HG03175 (cell line): ENCODE measurements at regions not wholly inside any gene's neighbourhood (a gene's known extent, or its start where the extent isn't known, plus 50 kb on each side); places are given as distances from the start of the nearest gene placed in this dataset.
"Not testable (repeated sequence)": the region's sequence is repeated elsewhere in the genome, so short reads cannot be mapped to it uniquely, and the experiment has no call there.

Experiments used
- ATAC-seq: cut with Tn5 transposase; IDR thresholded peaks from one replicate; pipeline ENCODE4 v1.9.1; 2021; ENCODE audit warnings: mild to moderate bottlenecking, moderate library complexity; ENCODE audit not compliant: unreplicated experiment

GRCh38 chr1:104291156-104291555 is 541.5 kb downstream of the AMY1C start:
- ATAC-seq: no peak

GRCh38 chr1:104294259-104294658 is 544.6 kb downstream of the AMY1C start:
- ATAC-seq: no peak

GRCh38 chr1:104295511-104295910 is 545.8 kb downstream of the AMY1C start:
- ATAC-seq: no peak

GRCh38 chr1:104309673-104310072 is 560.0 kb downstream of the AMY1C start:
- ATAC-seq: no peak

GRCh38 chr1:104315823-104316222 is 566.1 kb downstream of the AMY1C start:
- no peak for ATAC-seq

- no peak for ATAC-seq
Measured at GRCh38 chr1:104322131-104322530, 572.4 kb downstream of the AMY1C start.

GRCh38 chr1:104329278-104329677 is 579.6 kb downstream of the AMY1C start:
- no peak for ATAC-seq

GRCh38 chr1:104331763-104332162 is 582.1 kb downstream of the AMY1C start:
- no peak for ATAC-seq

GRCh38 chr1:104337927-104338326 is 588.2 kb downstream of the AMY1C start:
- ATAC-seq: not testable (repeated sequence)

- no peak for ATAC-seq
Measured at GRCh38 chr1:104341944-104342343, 592.2 kb downstream of the AMY1C start.

GRCh38 chr1:104348277-104348676 is 598.6 kb downstream of the AMY1C start:
- no peak for ATAC-seq

- no peak for ATAC-seq
Measured at GRCh38 chr1:104353580-104353979, 603.9 kb downstream of the AMY1C start.

- ATAC-seq: no peak
Measured at GRCh38 chr1:104358086-104358485, 608.4 kb downstream of the AMY1C start.

- no peak for ATAC-seq
Measured at GRCh38 chr1:104358621-104359020, 608.9 kb downstream of the AMY1C start.

- no peak for ATAC-seq
Measured at GRCh38 chr1:104378414-104378813, 628.7 kb downstream of the AMY1C start.

- no peak for ATAC-seq
Measured at GRCh38 chr1:104380003-104380402, 630.3 kb downstream of the AMY1C start.

- peak; percentile 62 for ATAC-seq
Measured at GRCh38 chr1:104387716-104388508, 638.2 kb downstream of the AMY1C start.

- ATAC-seq: no peak
Measured at GRCh38 chr1:104392552-104392951, 642.9 kb downstream of the AMY1C start.

- no peak for ATAC-seq
Measured at GRCh38 chr1:104402178-104402577, 652.5 kb downstream of the AMY1C start.

GRCh38 chr1:104403883-104404282 is 654.2 kb downstream of the AMY1C start:
- no peak for ATAC-seq

GRCh38 chr1:104406728-104407127 is 657.0 kb downstream of the AMY1C start:
- no peak for ATAC-seq

GRCh38 chr1:104408268-104408667 is 658.6 kb downstream of the AMY1C start:
- ATAC-seq: no peak

- no peak for ATAC-seq
Measured at GRCh38 chr1:104435255-104435654, 685.6 kb downstream of the AMY1C start.
